ENCODE measurements at regions not wholly inside any gene's neighbourhood (a gene's known extent, or its start where the extent isn't known, plus 50 kb on each side); places are given as distances from the start of the nearest gene placed in this dataset.

DNA sequence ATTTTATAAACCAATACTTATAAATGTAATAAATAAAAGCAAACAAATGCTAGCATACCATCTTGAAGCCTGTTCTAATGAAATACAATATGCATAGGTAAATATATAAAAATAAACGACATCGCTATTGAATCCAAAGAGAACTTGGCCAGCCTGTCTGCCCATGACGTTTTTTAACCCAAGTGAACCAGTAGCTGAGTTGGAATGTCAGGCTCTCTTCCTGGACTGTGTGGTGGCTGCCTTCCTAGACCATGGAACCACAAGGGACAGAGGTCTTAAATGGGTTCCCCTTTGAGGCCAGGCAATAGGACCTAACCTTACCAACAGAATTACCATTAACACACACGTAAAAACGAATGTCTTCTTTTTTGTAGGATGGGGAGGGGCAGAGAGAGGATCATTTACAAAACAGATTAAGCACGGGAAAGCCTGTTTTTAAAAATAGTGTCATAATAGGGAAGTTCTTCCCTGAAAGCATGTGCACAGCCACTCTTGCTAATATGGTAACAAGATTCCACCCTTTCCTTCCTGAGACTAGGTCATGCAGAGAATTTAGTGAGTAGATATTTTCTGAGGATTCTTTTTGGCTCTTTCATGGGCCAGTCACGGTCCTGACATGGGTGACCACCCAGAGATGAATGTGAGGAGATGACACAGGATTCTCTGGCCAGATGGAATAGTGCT is 69.4 kb upstream of the ACSL1 start:
- H3K4me3 ChIP-seq (ENCODE audit: low read length), result no peak overlapping the region
- H3K9ac ChIP-seq (ENCODE audit: low read length), result no peak overlapping the region
- H3K27me3 ChIP-seq (ENCODE audit: low read depth, low read length), result no peaks in the 10 kb centered on the region
- H2AFZ ChIP-seq (ENCODE audit: low read depth, low read length), result no peak overlapping the region
- no peaks in the 10 kb centered on the region for H4K20me1 ChIP-seq (ENCODE audit: insufficient read depth, low read length)
- peak overlapping the region; percentile 22; the same call in 1 of the 2 replicates for H3K4me2 ChIP-seq (ENCODE audit: low read length)
- H3K79me2 ChIP-seq (ENCODE audit: low read length), result no peaks in the 10 kb centered on the region
- H3K4me1 ChIP-seq (ENCODE audit: low read length), result peaks cover 49% of the 10 kb centered on the region
- H3K9me3 ChIP-seq (ENCODE audit: insufficient read depth, low read length), result no peaks in the 10 kb centered on the region
- TF ChIP-seq EZH2phosphoT487 (IDR thresholded peaks at IDR 0.05; ENCODE audit: low read depth), result no peak
- TF ChIP-seq, protein P1, sequence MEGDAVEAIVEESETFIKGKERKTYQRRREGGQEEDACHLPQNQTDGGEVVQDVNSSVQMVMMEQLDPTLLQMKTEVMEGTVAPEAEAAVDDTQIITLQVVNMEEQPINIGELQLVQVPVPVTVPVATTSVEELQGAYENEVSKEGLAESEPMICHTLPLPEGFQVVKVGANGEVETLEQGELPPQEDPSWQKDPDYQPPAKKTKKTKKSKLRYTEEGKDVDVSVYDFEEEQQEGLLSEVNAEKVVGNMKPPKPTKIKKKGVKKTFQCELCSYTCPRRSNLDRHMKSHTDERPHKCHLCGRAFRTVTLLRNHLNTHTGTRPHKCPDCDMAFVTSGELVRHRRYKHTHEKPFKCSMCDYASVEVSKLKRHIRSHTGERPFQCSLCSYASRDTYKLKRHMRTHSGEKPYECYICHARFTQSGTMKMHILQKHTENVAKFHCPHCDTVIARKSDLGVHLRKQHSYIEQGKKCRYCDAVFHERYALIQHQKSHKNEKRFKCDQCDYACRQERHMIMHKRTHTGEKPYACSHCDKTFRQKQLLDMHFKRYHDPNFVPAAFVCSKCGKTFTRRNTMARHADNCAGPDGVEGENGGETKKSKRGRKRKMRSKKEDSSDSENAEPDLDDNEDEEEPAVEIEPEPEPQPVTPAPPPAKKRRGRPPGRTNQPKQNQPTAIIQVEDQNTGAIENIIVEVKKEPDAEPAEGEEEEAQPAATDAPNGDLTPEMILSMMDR (IDR thresholded peaks at IDR 0.05; ENCODE audit: low read depth, low read length), result no peak
- no peaks in the 10 kb centered on the region for H3K36me3 ChIP-seq (replicated peaks; ENCODE audit: low read depth, low read length)
- no peak overlapping the region for H3K27ac ChIP-seq (ENCODE audit: low read length)

DNA sequence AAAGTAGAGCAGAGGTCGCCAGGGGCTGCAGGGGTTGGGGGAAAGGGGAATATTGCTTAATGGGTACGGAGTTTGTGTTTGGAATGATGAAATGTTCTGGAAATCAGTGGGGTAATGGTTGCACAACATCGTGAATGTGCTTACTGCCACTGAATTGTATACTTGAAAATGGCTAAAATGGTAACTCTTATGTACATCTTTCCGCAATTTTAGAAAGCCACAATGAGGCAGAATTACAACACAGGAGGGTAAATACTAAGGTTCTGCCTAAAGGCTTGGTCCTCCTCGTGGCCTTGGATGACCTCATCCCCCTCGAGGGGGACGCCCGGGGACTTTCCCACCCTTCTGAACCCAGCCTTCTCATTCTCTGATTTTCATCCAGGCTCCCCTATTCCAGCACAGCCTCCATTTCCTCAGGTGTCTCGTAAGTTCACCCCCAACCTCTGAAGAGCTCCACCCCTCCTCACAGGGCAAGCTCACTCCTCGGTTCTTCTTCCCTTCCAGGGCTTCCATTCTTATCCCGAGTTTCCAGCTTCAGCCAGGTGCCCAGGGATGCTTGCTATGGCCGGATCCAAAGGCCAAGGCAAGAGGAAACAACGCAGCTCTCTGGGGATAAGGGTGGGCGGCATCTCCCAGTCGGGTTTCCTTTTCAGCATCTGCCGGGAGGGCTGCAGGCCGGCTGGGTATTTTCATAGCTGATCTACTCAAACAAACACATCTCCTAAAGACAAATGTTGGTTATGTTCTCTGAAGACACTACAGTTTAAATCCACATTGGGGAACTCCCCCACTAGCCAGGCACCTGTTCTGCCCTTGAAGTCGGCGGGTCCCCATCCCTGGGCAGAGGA is 71.3 kb upstream of the ACSL1 start:
- Histone ChIP-seq H3K79me2 (ENCODE audit: low read length) (no peaks in the 10 kb centered on the region), H2AFZ (ENCODE audit: low read depth, low read length) (no peak overlapping the region), H3K4me3 (ENCODE audit: low read length) (peak overlapping the region; percentile 73), H4K20me1 (ENCODE audit: insufficient read depth, low read length) (no peaks in the 10 kb centered on the region), H3K4me2 (ENCODE audit: low read length) (peak overlapping the region; percentile 91), H3K4me1 (ENCODE audit: low read length) (peaks cover 50% of the 10 kb centered on the region), H3K27me3 (ENCODE audit: low read depth, low read length) (no peaks in the 10 kb centered on the region), H3K36me3 (replicated peaks; ENCODE audit: low read depth, low read length) (no peaks in the 10 kb centered on the region), H3K27ac (ENCODE audit: low read length) (peak overlapping the region; percentile 98), H3K9ac (ENCODE audit: low read length) (peak overlapping the region; percentile 75; the same call in 1 of the 2 replicates), H3K9me3 (ENCODE audit: insufficient read depth, low read length) (no peaks in the 10 kb centered on the region)
- no peak for TF ChIP-seq EZH2phosphoT487 (IDR thresholded peaks at IDR 0.05; ENCODE audit: low read depth)
- TF ChIP-seq, protein P1 (IDR thresholded peaks at IDR 0.05; ENCODE audit: low read depth, low read length), result no peak

DNA sequence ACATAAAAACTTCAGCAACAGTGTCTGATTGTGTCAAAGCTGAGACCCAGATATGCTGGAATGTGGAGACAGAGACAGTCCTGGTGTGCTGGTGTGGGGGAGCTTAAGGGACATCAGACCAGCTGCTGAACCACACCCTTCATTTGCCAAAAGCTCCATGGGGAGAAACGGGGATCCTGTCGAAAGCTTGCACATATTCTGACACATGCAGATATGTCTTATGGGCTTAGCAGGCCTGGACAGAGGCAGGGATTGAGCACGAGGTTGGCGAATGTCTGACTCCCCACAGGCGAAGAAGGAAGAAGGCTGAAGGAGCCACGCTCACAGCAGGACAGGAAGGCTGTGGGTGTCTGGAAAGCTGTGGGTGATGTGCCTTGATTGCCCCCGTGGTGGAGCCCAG is 72.1 kb upstream of the ACSL1 start:
- H4K20me1 ChIP-seq (ENCODE audit: insufficient read depth, low read length), result no peaks in the 10 kb centered on the region
- H3K27ac ChIP-seq (ENCODE audit: low read length), result peak overlapping the region; percentile 98
- peak overlapping the region; percentile 73; the same call in 1 of the 2 replicates for H3K4me3 ChIP-seq (ENCODE audit: low read length)
- no peak for TF ChIP-seq EZH2phosphoT487 (IDR thresholded peaks at IDR 0.05; ENCODE audit: low read depth)
- TF ChIP-seq, protein P1 (IDR thresholded peaks at IDR 0.05; ENCODE audit: low read depth, low read length), result no peak
- H3K4me1 ChIP-seq (ENCODE audit: low read length), result peaks cover 50% of the 10 kb centered on the region
- peak overlapping the region; percentile 91 for H3K4me2 ChIP-seq (ENCODE audit: low read length)
- no peaks in the 10 kb centered on the region for H3K27me3 ChIP-seq (ENCODE audit: low read depth, low read length)
- no peaks in the 10 kb centered on the region for H3K79me2 ChIP-seq (ENCODE audit: low read length)
- peak overlapping the region; percentile 75; the same call in 1 of the 2 replicates for H3K9ac ChIP-seq (ENCODE audit: low read length)
- H2AFZ ChIP-seq (ENCODE audit: low read depth, low read length), result no peak overlapping the region
- no peaks in the 10 kb centered on the region for H3K9me3 ChIP-seq (ENCODE audit: insufficient read depth, low read length)
- H3K36me3 ChIP-seq (replicated peaks; ENCODE audit: low read depth, low read length), result no peaks in the 10 kb centered on the region

- Histone ChIP-seq H3K4me3 (ENCODE audit: low read length) (no peak overlapping the region), H3K4me2 (ENCODE audit: low read length) (peak overlapping the region; percentile 91), H3K27me3 (ENCODE audit: low read depth, low read length) (no peaks in the 10 kb centered on the region), H3K4me1 (ENCODE audit: low read length) (peaks cover 50% of the 10 kb centered on the region), H2AFZ (ENCODE audit: low read depth, low read length) (no peak overlapping the region), H3K36me3 (replicated peaks; ENCODE audit: low read depth, low read length) (no peaks in the 10 kb centered on the region), H3K9ac (ENCODE audit: low read length) (peak overlapping the region; percentile 75; the same call in 1 of the 2 replicates), H3K79me2 (ENCODE audit: low read length) (no peaks in the 10 kb centered on the region), H4K20me1 (ENCODE audit: insufficient read depth, low read length) (no peaks in the 10 kb centered on the region), H3K27ac (ENCODE audit: low read length) (no peak overlapping the region), H3K9me3 (ENCODE audit: insufficient read depth, low read length) (no peaks in the 10 kb centered on the region)
- TF ChIP-seq, protein P1 (IDR thresholded peaks at IDR 0.05; ENCODE audit: low read depth, low read length), result no peak
- no peak for TF ChIP-seq EZH2phosphoT487 (IDR thresholded peaks at IDR 0.05; ENCODE audit: low read depth)
Measured at GRCh38 chr4:184898793-184899192, 73.0 kb upstream of the ACSL1 start.

All from OCI-LY3 (cell line).